Ovary (tissue), 7 donors: ENCODE measurements at regions not wholly inside any gene's neighbourhood (a gene's known extent, or its start where the extent isn't known, plus 50 kb on each side); places are given as distances from the start of the nearest gene placed in this dataset.

Source experiments
- DNase-seq, 5 donors: peaks; one replicate each; pipeline ENCODE4 v3.0.0-alpha.2; 2019 to 2020
- H3K27ac ChIP-seq, 2 donors: fragments of 200-600 bp; one replicate each; pipeline versions ENCODE4 v1.5.1 to v1.8.0; 2019 to 2022
- H3K27me3 ChIP-seq: fragments of 200-600 bp; one replicate; pipeline ENCODE4 v1.8.0; 2022
- H3K36me3 ChIP-seq: fragments of 200-600 bp; sonication (generic); one replicate; pipeline ENCODE4 v1.5.1; 2019
- H3K4me1 ChIP-seq: one replicate; pipeline ENCODE4 v1.8.1; 2013; ENCODE audit warnings: mild to moderate bottlenecking, moderate library complexity; ENCODE audit not compliant: insufficient read depth
- H3K4me3 ChIP-seq: fragments of 200-600 bp; sonication (generic); one replicate; pipeline ENCODE4 v1.5.1; 2017
- H3K9me3 ChIP-seq, 2 donors: fragments of 200-600 bp in 1 of 2; sonication (generic) in 1 of 2; one replicate each; pipeline versions ENCODE4 v1.5.1 to v1.8.1; 2013 to 2019; ENCODE audit warnings: mild to moderate bottlenecking in 1 of 2, moderate library complexity in 1 of 2
- CTCF ChIP-seq, 3 donors: fragments of 450-650 bp in 2 of 3; fragments of 200-600 bp in 1 of 3; IDR thresholded peaks; one replicate each; pipeline versions ENCODE4 v1.5.1 to v1.8.0; 2016 to 2022; ENCODE audit warnings: antibody characterized with exemption in 3 of 3, mild to moderate bottlenecking in 1 of 3
- EP300 ChIP-seq: sonication (generic); formaldehyde crosslinking; IDR thresholded peaks from one replicate; pipeline ENCODE4 v1.6.1; 2017; ENCODE audit warnings: antibody characterized with exemption
- POLR2A ChIP-seq: fragments of 450-650 bp; IDR thresholded peaks from one replicate; pipeline ENCODE4 v1.6.1; 2017; ENCODE audit warnings: antibody characterized with exemption, mild to moderate bottlenecking, moderate library complexity
- WGBS, 3 donors: extraction: QIAGEN DNeasy Blood & Tissue Kit in 1 of 3; methylation state at CpG; one replicate each; pipeline versions ENCODE4 v1.1.5 to v1.1.7; 2013 to 2017; 5-methylcytosine and 5-hydroxymethylcytosine counted together
- intact Hi-C, 4 donors: fragments of 100-400 bp; cut with DNase I; formaldehyde crosslinking; loops; one replicate each; pipeline versions ENCODE4 v1.11.0 to v1.15.1; 2022 to 2023
- donor health status: DM: no; HTN: no; CAD: no; lungs with moderate emphysema.
- donor health status: DM: no; HTN: no; CAD: no.
- donor health status: Bipolar disorder and iron deficiency.
- donor health status: DM: no; HTN: no; CAD: no.
- donor health status: DM: yes; HTN: yes; CAD: no.

DNA sequence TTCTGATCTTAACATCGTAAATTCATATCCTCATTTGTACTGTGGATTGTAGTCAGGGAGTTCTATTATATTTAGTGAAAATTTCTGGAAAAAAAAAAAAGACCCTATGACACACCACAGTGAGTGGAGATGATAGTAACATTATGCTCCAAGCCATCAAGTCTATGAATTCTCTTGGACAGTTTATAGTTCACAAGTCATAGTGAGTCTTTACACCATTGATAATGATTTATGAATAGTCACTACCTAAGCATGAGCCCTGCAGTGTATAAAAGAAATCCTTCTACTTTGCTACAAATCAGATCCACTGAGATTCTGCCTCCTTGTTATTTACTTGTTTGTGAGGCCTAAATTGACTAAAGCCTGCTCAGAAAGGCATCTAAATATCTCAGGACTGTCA is 772.2 kb upstream of the NOVA1 start:
- H3K36me3 ChIP-seq = no peaks in the 10 kb centered on the region
- intact Hi-C loops = no loop called here
- 94 to 97% (median 96%) methylated on average over 1 of the region's 1 CpG for WGBS, 3 donors
- no peak overlapping the region for H3K27ac ChIP-seq
- H3K4me3 ChIP-seq = no peak overlapping the region
- H3K4me1 ChIP-seq = no peaks in the 10 kb centered on the region
- DNase-seq = no peak
- no peak for TF ChIP-seq POLR2A
- no peak for TF ChIP-seq EP300
- no peak for TF ChIP-seq CTCF (IDR thresholded peaks at IDR 0.05)
- no peaks in the 10 kb centered on the region for H3K27me3 ChIP-seq
- H3K9me3 ChIP-seq = no peaks in the 10 kb centered on the region

- no peaks in the 10 kb centered on the region for H3K27me3 ChIP-seq
- TF ChIP-seq POLR2A (no peak), CTCF (IDR thresholded peaks at IDR 0.05) (no peak), EP300 (no peak)
- no peak overlapping the region for H3K4me3 ChIP-seq
- intact Hi-C loops = no loop called here
- no peaks in the 10 kb centered on the region for H3K4me1 ChIP-seq
- H3K9me3 ChIP-seq = no peaks in the 10 kb centered on the region
- no peaks in the 10 kb centered on the region for H3K36me3 ChIP-seq
- DNase-seq = no peak
- no peak overlapping the region for H3K27ac ChIP-seq
These were observed 772.9 kb upstream of the NOVA1 start for GRCh38 chr14:27370775-27371174.

DNA sequence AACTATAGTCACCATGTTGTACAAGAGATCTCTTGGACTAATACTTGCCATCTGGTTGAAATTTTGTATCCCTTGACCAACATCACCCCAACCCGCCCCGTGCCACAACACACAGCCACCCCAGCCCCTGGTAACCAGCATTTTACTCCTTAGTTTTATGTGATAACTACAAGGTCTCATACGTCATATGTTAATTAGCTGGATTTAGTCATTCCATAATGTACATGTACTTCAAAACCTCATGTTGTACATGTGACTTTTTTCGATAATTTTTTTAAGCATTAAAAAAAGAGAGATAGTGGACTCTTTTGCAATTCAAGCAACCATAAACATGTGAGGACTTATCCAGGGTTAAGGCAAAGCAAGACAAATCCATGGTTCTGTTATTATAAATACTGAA is 773.4 kb upstream of the NOVA1 start:
- intact Hi-C loops = no loop called here
- TF ChIP-seq POLR2A = no peak
- TF ChIP-seq CTCF (IDR thresholded peaks at IDR 0.05) = no peak
- TF ChIP-seq EP300 = no peak
- Histone ChIP-seq H3K4me1 (no peaks in the 10 kb centered on the region), H3K27ac (no peak overlapping the region), H3K36me3 (no peaks in the 10 kb centered on the region), H3K9me3 (no peaks in the 10 kb centered on the region), H3K27me3 (no peaks in the 10 kb centered on the region), H3K4me3 (no peak overlapping the region)
- 92% methylated on average over 4 of the region's 4 CpGs for WGBS, 3 donors
- no peak for DNase-seq

DNA sequence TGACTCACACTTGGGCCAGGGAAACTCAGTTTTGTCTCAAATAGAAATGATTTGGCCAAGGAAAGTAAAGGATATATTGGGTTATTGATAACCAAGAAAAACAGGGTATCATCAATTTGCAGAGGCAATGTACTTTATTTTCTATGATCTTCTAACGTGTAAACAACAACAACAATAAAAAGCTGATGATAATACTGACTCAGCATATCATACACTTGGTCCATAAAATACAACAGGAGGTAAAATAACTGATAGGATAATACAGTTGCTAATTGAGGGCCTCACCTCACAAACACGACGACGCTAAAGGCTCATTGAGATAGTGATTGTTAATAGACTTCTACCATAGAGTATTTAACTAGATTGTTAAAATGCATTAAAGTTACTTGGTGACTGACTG is 774.0 kb upstream of the NOVA1 start:
- Histone ChIP-seq H3K4me1 (no peaks in the 10 kb centered on the region), H3K9me3 (no peaks in the 10 kb centered on the region), H3K36me3 (no peaks in the 10 kb centered on the region), H3K27me3 (no peaks in the 10 kb centered on the region), H3K27ac (no peak overlapping the region), H3K4me3 (no peak overlapping the region)
- no peak for DNase-seq
- TF ChIP-seq POLR2A (no peak), CTCF (IDR thresholded peaks at IDR 0.05) (no peak), EP300 (no peak)
- intact Hi-C loops = no loop called here
- 59 to 77% (median 69%) methylated on average over 4 of the region's 4 CpGs for WGBS, 3 donors

DNA sequence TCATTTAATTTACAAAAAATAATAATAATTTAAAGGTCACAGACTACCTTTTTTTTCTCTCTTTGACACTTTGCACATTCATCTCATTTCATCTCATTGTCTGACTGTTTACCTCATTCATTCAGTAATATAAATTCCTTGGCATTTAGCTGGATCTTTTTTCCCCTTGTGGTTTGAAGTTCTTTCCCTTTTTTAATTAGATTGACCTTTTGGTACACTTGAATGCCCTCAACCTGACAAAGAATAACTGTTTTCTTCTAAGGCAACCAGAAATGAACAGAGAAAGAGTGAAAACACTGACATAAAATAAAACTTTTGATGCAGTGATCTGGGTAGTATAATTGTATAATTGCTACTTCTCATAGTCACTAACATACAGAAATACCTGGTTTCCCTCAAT is 774.9 kb upstream of the NOVA1 start:
- no peak overlapping the region for H3K4me3 ChIP-seq
- H3K36me3 ChIP-seq = no peaks in the 10 kb centered on the region
- H3K27me3 ChIP-seq = no peaks in the 10 kb centered on the region
- intact Hi-C loops = no loop called here
- DNase-seq = no peak
- no peaks in the 10 kb centered on the region for H3K4me1 ChIP-seq
- H3K9me3 ChIP-seq = no peaks in the 10 kb centered on the region
- no peak overlapping the region for H3K27ac ChIP-seq
- TF ChIP-seq CTCF (IDR thresholded peaks at IDR 0.05) (no peak), EP300 (no peak), POLR2A (no peak)
